HepG2 (cell line): ENCODE measurements at regions not wholly inside any gene's neighbourhood (a gene's known extent, or its start where the extent isn't known, plus 50 kb on each side); places are given as distances from the start of the nearest gene placed in this dataset.

Experiments
- ATAC-seq: fragments of 200-7000 bp; cut with Tn5 transposase; 3 replicates; pipeline ENCODE4 v1.9.1; 2020; ENCODE audit warnings: mild to moderate bottlenecking, moderate library complexity
- BruUV-seq: library from RNA; stranded (reverse); fragments of 400-500 nt; replicated peaks from 2 replicates; lab custom pipeline; 2021; lab: Mats Ljungman, UMichigan
- CTCF ChIA-PET: fragments of 300-600 bp; formaldehyde crosslinking; extraction: SDS; loops from one replicate; lab custom pipeline; 2021; ENCODE audit warnings: low total read pairs, inconsistent platforms, low intra/inter-chr PET ratio; lab: Yijun Ruan, JAX
- POLR2A ChIA-PET: fragments of 350-600 bp; sonication (Branson Sonifier 250); formaldehyde crosslinking; loops from one replicate; lab custom pipeline; 2020; ENCODE audit warnings: antibody characterized with exemption, inconsistent platforms; lab: Yijun Ruan, JAX
- DNase-seq: peaks from one replicate; pipeline ENCODE4 v3.0.0-alpha.2; 2015; ENCODE audit warnings: low spot score
- FAIRE-seq: peaks from 3 replicates; lab custom pipeline; 2011; peaks lifted over from hg19 to GRCh38; lab: Jason Lieb, UNC
- H2AFZ ChIP-seq: one replicate; pipeline ENCODE4 v1.6.1; 2011; ENCODE audit warnings: low read length, inconsistent platforms
- H3K27ac ChIP-seq: fragments of 300-600 bp; 3 replicates; pipeline ENCODE4 v1.8.0; 2011; ENCODE audit warnings: mixed run types, mild to moderate bottlenecking, mixed read lengths, low read length, inconsistent platforms; ENCODE audit not compliant: insufficient read depth; ENCODE audit errors: extremely low read length
- H3K27me3 ChIP-seq, 2 experiments: fragments of 200-600 bp in 1 of 2; 2 replicates in 1 of 2; 3 replicates in 1 of 2; pipeline versions ENCODE4 v1.6.0 to v1.8.0; 2011; ENCODE audit warnings: low read length in 2 of 2, mild to moderate bottlenecking in 2 of 2, moderate library complexity in 2 of 2, inconsistent platforms in 1 of 2; ENCODE audit not compliant: insufficient read depth in 2 of 2, control insufficient read depth in 1 of 2
- H3K36me3 ChIP-seq, 2 experiments: fragments of 200-600 bp in 1 of 2; replicated peaks in 1 of 2; 2 replicates in 1 of 2; 3 replicates in 1 of 2; pipeline versions ENCODE4 v1.5.1 to v1.8.0; 2011; ENCODE audit warnings: low read length in 2 of 2, inconsistent platforms in 1 of 2; ENCODE audit not compliant: insufficient read depth in 2 of 2, control insufficient read depth in 1 of 2
- H3K4me1 ChIP-seq: 2 replicates; pipeline ENCODE4 v1.5.1; 2012; ENCODE audit warnings: low read length, inconsistent platforms; ENCODE audit not compliant: insufficient read depth
- H3K4me2 ChIP-seq: 2 replicates; pipeline ENCODE4 v1.6.0; 2011; ENCODE audit warnings: low read depth, low read length, inconsistent platforms
- H3K4me3 ChIP-seq, 3 experiments: fragments of 200-600 bp in 1 of 3; sonication (generic), shearing (Covaris generic) in 1 of 3; replicated peaks in 1 of 3; 2 replicates each; pipeline ENCODE4 v1.5.1; 2011 to 2016; ENCODE audit warnings: low read length in 3 of 3, inconsistent platforms in 2 of 3, low read depth in 2 of 3, mild to moderate bottlenecking in 2 of 3, control low read depth in 1 of 3, mixed read lengths in 1 of 3; ENCODE audit not compliant: insufficient read depth in 1 of 3
- H3K79me2 ChIP-seq: one replicate; pipeline ENCODE4 v1.6.1; 2011; ENCODE audit warnings: low read length, inconsistent platforms; ENCODE audit not compliant: insufficient read depth
- H3K9ac ChIP-seq: 2 replicates; pipeline ENCODE4 v1.6.0; 2011; ENCODE audit warnings: mild to moderate bottlenecking, low read depth, low read length, inconsistent platforms; ENCODE audit not compliant: insufficient read depth
- H3K9me3 ChIP-seq: 2 replicates; pipeline ENCODE4 v1.5.1; 2012; ENCODE audit warnings: mild to moderate bottlenecking, low read length
- H4K20me1 ChIP-seq: 2 replicates; pipeline ENCODE4 v1.6.0; 2011; ENCODE audit warnings: inconsistent platforms, mild to moderate bottlenecking, low read length, moderate library complexity; ENCODE audit not compliant: insufficient read depth
- FOSL2 ChIP-seq: sonication (generic); formaldehyde crosslinking; IDR thresholded peaks from 2 replicates; pipeline ENCODE4 v1.4.0; 2020; ENCODE audit warnings: missing genetic modification reagents
- HDAC6 ChIP-seq: fragments of 200-600 bp; sonication (generic); IDR thresholded peaks from 2 replicates; pipeline ENCODE4 v1.7.0; 2017; ENCODE audit warnings: mild to moderate bottlenecking, antibody characterized with exemption, low read length, low read depth
- ZNF232 ChIP-seq: sonication (generic); formaldehyde crosslinking; IDR thresholded peaks from 2 replicates; pipeline ENCODE4 v1.4.0; 2020; ENCODE audit warnings: missing genetic modification reagents, borderline replicate concordance
- ZNF335 ChIP-seq: sonication (generic); formaldehyde crosslinking; IDR thresholded peaks from 2 replicates; pipeline ENCODE4 v1.4.0; 2020; ENCODE audit warnings: missing genetic modification reagents
- WGBS: methylation state at CpG from one replicate; pipeline ENCODE4 v1.1.6; 2017; ENCODE audit warnings: low lambda C conversion rate; 5-methylcytosine and 5-hydroxymethylcytosine counted together
- in situ Hi-C: cut with HindIII; loops from 2 replicates; pipeline ENCODE4 v1.10.0; 2017; ENCODE audit warnings: low pct_unique_long_range_greater_than_20kb; ENCODE audit not compliant: extremely low pct_ligation_motif_present
- intact Hi-C: fragments of 100-400 bp; cut with micrococcal nuclease; formaldehyde crosslinking; loops from one replicate; pipeline ENCODE4 v1.10.0; 2022; ENCODE audit not compliant: unreplicated experiment

- Histone ChIP-seq H3K4me1 (no peaks in the 10 kb centered on the region), H2AFZ (no peak overlapping the region), H3K27ac (no peak overlapping the region), H3K4me3 (no peak overlapping the region)
- TF ChIP-seq ZNF232 (CRISPR knock-in tag) (no peak), FOSL2 (CRISPR knock-in tag) (peak; percentile 69)
- TF ChIP-seq, all 625 proteins: peak for 1
- H3K27me3 ChIP-seq = peaks cover 0 to 8% of the 10 kb centered on the region in 2 experiments; a peak in 1 of 5 replicates
- no peak for DNase-seq
- ChIA-PET POLR2A (no interaction called here), CTCF (no interaction called here)
- BruUV-seq = no TSS peak
- no peaks in the 10 kb centered on the region for H4K20me1 ChIP-seq
- peak; percentile 88 for ATAC-seq
- in situ Hi-C loops = no loop called here
- H3K36me3 ChIP-seq = no peaks in the 10 kb centered on the region
- no peaks in the 10 kb centered on the region for H3K79me2 ChIP-seq
- H3K9ac ChIP-seq = no peak overlapping the region
- intact Hi-C loops = no loop called here
- no peaks in the 10 kb centered on the region for H3K9me3 ChIP-seq
- 39% methylated on average over 10 of the region's 13 CpGs for WGBS
- no peak overlapping the region for H3K4me2 ChIP-seq
- FAIRE-seq = no peak
Observed at GRCh38 chr18:61957801-61958516, 65.2 kb upstream of the RNF152 start.

- in situ Hi-C loops = no loop called here
- Histone ChIP-seq H3K36me3 (no peaks in the 10 kb centered on the region), H3K9ac (no peak overlapping the region), H2AFZ (no peak overlapping the region), H3K4me1 (no peaks in the 10 kb centered on the region), H3K4me2 (no peak overlapping the region), H3K9me3 (no peaks in the 10 kb centered on the region), H3K27me3 (peaks cover 0 to 11% of the 10 kb centered on the region in 2 experiments; a peak in 1 of 5 replicates), H3K79me2 (no peaks in the 10 kb centered on the region), H3K4me3 (no peak overlapping the region), H3K27ac (no peak overlapping the region), H4K20me1 (no peaks in the 10 kb centered on the region)
- POLR2A ChIA-PET = no interaction called here
- intact Hi-C loops = no loop called here
- no TSS peak for BruUV-seq
- CTCF ChIA-PET = no interaction called here
- no peak for FAIRE-seq
- TF ChIP-seq HDAC6 (no peak), ZNF335 (CRISPR knock-in tag) (no peak)
- ATAC-seq = no peak
- no peak for DNase-seq
- 27% methylated on average over 2 of the region's 2 CpGs for WGBS
Observed at GRCh38 chr18:61955644-61956043, 62.8 kb upstream of the RNF152 start.
